ENCODE measurements at regions not wholly inside any gene's neighbourhood (a gene's known extent, or its start where the extent isn't known, plus 50 kb on each side); places are given as distances from the start of the nearest gene placed in this dataset.
A peak's percentile ranks its signal among the peaks of the same experiment; 100 is the strongest.

DNA sequence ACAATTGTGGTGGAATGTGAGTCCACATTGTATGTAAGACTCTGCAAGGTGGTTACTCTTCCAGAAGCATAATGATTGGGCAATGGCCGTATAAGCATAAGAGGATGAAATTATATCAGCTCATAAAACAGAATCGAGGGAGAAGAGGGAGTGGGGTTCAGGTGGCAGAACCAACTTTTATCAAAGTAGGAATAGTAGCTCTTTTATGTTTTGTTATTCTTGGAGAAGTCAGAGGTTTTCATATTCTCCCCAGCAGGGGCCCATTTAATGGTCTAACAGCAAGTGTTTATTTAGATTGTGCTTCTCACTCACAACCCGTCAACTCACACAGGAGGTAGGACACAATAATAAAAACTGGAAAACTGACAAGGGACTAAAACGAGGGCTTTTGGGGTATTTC, 291.3 kb upstream of the CD180 start (continued):
- TF ChIP-seq ZNF223 (tag by site-specific recombination; IDR thresholded peaks at IDR 0.05), result no peak
- no peak for TF ChIP-seq ZNF837 (tag by site-specific recombination; IDR thresholded peaks at IDR 0.05)
- TF ChIP-seq ZNF514 (tag by site-specific recombination; IDR thresholded peaks at IDR 0.05), result no peak
- TF ChIP-seq, protein P1, sequence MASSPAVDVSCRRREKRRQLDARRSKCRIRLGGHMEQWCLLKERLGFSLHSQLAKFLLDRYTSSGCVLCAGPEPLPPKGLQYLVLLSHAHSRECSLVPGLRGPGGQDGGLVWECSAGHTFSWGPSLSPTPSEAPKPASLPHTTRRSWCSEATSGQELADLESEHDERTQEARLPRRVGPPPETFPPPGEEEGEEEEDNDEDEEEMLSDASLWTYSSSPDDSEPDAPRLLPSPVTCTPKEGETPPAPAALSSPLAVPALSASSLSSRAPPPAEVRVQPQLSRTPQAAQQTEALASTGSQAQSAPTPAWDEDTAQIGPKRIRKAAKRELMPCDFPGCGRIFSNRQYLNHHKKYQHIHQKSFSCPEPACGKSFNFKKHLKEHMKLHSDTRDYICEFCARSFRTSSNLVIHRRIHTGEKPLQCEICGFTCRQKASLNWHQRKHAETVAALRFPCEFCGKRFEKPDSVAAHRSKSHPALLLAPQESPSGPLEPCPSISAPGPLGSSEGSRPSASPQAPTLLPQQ (tag by site-specific recombination; IDR thresholded peaks at IDR 0.05), result peak; percentile 47; the same call in 1 of the 2 replicates
- TF ChIP-seq ZNF292 (tag by site-specific recombination; IDR thresholded peaks at IDR 0.05; ENCODE audit: borderline replicate concordance, low read depth), result no peak
- TF ChIP-seq ZNF560 (tag by site-specific recombination; IDR thresholded peaks at IDR 0.05; ENCODE audit: borderline replicate concordance), result no peak
- TF ChIP-seq, protein P2, sequence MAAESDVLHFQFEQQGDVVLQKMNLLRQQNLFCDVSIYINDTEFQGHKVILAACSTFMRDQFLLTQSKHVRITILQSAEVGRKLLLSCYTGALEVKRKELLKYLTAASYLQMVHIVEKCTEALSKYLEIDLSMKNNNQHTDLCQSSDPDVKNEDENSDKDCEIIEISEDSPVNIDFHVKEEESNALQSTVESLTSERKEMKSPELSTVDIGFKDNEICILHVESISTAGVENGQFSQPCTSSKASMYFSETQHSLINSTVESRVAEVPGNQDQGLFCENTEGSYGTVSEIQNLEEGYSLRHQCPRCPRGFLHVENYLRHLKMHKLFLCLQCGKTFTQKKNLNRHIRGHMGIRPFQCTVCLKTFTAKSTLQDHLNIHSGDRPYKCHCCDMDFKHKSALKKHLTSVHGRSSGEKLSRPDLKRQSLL (tag by site-specific recombination; IDR thresholded peaks at IDR 0.05), result no peak
- no peak; the same call in 1 of the 2 replicates for TF ChIP-seq ZSCAN16 (tag by site-specific recombination; IDR thresholded peaks at IDR 0.05)
- TF ChIP-seq ZNF747 (tag by site-specific recombination; IDR thresholded peaks at IDR 0.05), result no peak

DNA sequence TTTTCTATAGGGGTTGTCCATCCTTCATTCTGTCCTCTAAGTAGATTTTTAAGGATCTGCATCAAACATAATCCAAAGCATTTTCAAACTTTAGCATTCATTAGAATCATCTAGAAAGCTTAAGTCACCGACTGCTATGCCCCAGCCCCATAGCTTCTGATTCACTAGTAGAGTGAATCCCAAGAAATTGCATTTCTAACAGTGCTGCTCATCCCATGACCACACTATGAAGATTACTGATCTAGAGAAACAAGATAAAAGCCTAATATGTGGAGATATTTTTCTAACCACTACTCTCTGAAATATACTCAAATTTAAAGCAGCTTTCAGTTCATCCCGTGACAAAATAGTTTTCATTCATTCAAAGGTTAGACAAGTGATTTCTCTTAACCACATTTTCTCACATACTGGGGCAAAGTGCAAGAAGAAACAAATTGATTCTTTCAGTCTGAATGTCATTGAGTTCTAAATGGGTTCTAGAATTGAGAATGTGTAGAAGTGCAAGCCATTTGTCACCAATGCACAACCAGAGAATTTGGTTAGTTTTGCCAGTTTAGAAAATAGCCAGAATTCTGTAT, 286.9 kb upstream of the CD180 start:
- POLR2A ChIA-PET, result no interaction called here

More for the DNA sequence above, 286.9 kb upstream of the CD180 start:
- no peaks in the 10 kb centered on the region for H3K36me3 ChIP-seq (ENCODE audit: control insufficient read depth in 2 of 2, insufficient read depth in 1 of 2, low read length in 2 of 2)
- H3K4me1 ChIP-seq (ENCODE audit: control insufficient read depth, insufficient read depth, low read length), result peaks cover 5% of the 10 kb centered on the region
- no peak overlapping the region for H3K4me3 ChIP-seq (ENCODE audit: low read depth, low read length)
- no peak overlapping the region for H3K27ac ChIP-seq (ENCODE audit: extremely low read depth, low read depth, low read length)
- TF ChIP-seq ZNF324 (tag by site-specific recombination; IDR thresholded peaks at IDR 0.05) (no peak), MYNN (tag by site-specific recombination; IDR thresholded peaks at IDR 0.05; ENCODE audit: borderline replicate concordance) (no peak), ZNF416 (tag by site-specific recombination; IDR thresholded peaks at IDR 0.05) (no peak), SALL2 (tag by site-specific recombination; IDR thresholded peaks at IDR 0.05; ENCODE audit: borderline replicate concordance) (no peak), ZNF629 (tag by site-specific recombination; IDR thresholded peaks at IDR 0.05) (no peak), BCL11B (tag by site-specific recombination; IDR thresholded peaks at IDR 0.05; ENCODE audit: low read depth) (no peak), ZNF660 (tag by site-specific recombination; IDR thresholded peaks at IDR 0.05) (no peak), ZBTB1 (tag by site-specific recombination; IDR thresholded peaks at IDR 0.05) (no peak), ZNF266 (tag by site-specific recombination; IDR thresholded peaks at IDR 0.05; ENCODE audit: low read depth) (no peak), ZNF404 (tag by site-specific recombination; IDR thresholded peaks at IDR 0.05) (no peak), SP2 (tag by site-specific recombination; IDR thresholded peaks at IDR 0.05) (no peak)
- TF ChIP-seq, protein P3, sequence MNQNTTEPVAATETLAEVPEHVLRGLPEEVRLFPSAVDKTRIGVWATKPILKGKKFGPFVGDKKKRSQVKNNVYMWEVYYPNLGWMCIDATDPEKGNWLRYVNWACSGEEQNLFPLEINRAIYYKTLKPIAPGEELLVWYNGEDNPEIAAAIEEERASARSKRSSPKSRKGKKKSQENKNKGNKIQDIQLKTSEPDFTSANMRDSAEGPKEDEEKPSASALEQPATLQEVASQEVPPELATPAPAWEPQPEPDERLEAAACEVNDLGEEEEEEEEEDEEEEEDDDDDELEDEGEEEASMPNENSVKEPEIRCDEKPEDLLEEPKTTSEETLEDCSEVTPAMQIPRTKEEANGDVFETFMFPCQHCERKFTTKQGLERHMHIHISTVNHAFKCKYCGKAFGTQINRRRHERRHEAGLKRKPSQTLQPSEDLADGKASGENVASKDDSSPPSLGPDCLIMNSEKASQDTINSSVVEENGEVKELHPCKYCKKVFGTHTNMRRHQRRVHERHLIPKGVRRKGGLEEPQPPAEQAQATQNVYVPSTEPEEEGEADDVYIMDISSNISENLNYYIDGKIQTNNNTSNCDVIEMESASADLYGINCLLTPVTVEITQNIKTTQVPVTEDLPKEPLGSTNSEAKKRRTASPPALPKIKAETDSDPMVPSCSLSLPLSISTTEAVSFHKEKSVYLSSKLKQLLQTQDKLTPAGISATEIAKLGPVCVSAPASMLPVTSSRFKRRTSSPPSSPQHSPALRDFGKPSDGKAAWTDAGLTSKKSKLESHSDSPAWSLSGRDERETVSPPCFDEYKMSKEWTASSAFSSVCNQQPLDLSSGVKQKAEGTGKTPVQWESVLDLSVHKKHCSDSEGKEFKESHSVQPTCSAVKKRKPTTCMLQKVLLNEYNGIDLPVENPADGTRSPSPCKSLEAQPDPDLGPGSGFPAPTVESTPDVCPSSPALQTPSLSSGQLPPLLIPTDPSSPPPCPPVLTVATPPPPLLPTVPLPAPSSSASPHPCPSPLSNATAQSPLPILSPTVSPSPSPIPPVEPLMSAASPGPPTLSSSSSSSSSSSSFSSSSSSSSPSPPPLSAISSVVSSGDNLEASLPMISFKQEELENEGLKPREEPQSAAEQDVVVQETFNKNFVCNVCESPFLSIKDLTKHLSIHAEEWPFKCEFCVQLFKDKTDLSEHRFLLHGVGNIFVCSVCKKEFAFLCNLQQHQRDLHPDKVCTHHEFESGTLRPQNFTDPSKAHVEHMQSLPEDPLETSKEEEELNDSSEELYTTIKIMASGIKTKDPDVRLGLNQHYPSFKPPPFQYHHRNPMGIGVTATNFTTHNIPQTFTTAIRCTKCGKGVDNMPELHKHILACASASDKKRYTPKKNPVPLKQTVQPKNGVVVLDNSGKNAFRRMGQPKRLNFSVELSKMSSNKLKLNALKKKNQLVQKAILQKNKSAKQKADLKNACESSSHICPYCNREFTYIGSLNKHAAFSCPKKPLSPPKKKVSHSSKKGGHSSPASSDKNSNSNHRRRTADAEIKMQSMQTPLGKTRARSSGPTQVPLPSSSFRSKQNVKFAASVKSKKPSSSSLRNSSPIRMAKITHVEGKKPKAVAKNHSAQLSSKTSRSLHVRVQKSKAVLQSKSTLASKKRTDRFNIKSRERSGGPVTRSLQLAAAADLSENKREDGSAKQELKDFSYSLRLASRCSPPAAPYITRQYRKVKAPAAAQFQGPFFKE (tag by site-specific recombination; IDR thresholded peaks at IDR 0.05; ENCODE audit: borderline replicate concordance), result no peak
- H3K9me3 ChIP-seq (ENCODE audit: control insufficient read depth, insufficient read depth, low read depth, low read length), result no peaks in the 10 kb centered on the region; the same call in 1 of the 2 replicates
- CTCF ChIA-PET, result no interaction called here

Data from HEK293 (cell line).